H1 (cell line): ENCODE measurements at regions not wholly inside any gene's neighbourhood (a gene's known extent, or its start where the extent isn't known, plus 50 kb on each side); places are given as distances from the start of the nearest gene placed in this dataset.

ENCODE experiments used
- CHD2 ChIP-seq: IDR thresholded peaks from 2 replicates; pipeline ENCODE4 v1.6.1; 2012; ENCODE audit warnings: low read length, improper control_type of control experiment
- CHD7 ChIP-seq: fragments of 300-600 bp; sonication (generic); IDR thresholded peaks from 2 replicates; pipeline ENCODE4 v1.7.1; 2012; ENCODE audit warnings: low read length, moderate library complexity, mild to moderate bottlenecking, inconsistent platforms; ENCODE audit not compliant: insufficient replicate concordance
- EP300 ChIP-seq, 2 experiments: IDR thresholded peaks; 1 replicate in 1 of 2; 2 replicates in 1 of 2; pipeline ENCODE4 v1.6.1; 2011 to 2012; ENCODE audit warnings: low read depth in 2 of 2, low read length in 2 of 2, mild to moderate bottlenecking in 2 of 2, borderline replicate concordance in 1 of 2, inconsistent platforms in 1 of 2, moderate library complexity in 1 of 2
- EZH2 ChIP-seq: fragments of 200-600 bp; sonication (generic); IDR thresholded peaks from 2 replicates; pipeline ENCODE4 v1.7.1; 2012; ENCODE audit warnings: low read depth, mild to moderate bottlenecking, moderate library complexity, low read length, inconsistent platforms; ENCODE audit not compliant: severe bottlenecking
- GABPA ChIP-seq: IDR thresholded peaks from 2 replicates; pipeline ENCODE4 v1.6.1; 2011; ENCODE audit warnings: mild to moderate bottlenecking, low read length, moderate library complexity, borderline replicate concordance; ENCODE audit not compliant: insufficient read depth
- GTF2F1 ChIP-seq: IDR thresholded peaks from 2 replicates; pipeline ENCODE4 v1.6.1; 2012; ENCODE audit warnings: low read depth, low read length, improper control_type of control experiment, borderline replicate concordance
- SP1 ChIP-seq: IDR thresholded peaks from 2 replicates; pipeline ENCODE4 v1.6.1; 2011; ENCODE audit warnings: low read depth, low read length
- USF2 ChIP-seq: IDR thresholded peaks from 2 replicates; pipeline ENCODE4 v1.6.1; 2011; ENCODE audit warnings: low read length, improper control_type of control experiment
- ZNF274 ChIP-seq: IDR thresholded peaks from 2 replicates; pipeline ENCODE4 v1.7.0; 2012; ENCODE audit warnings: low read length, borderline replicate concordance; ENCODE audit errors: extremely low read depth

GRCh38 chr10:78332012-78332411, 298.3 kb downstream of the RPS24 start (continued):
- TF ChIP-seq CHD7 (no peak), SP1 (no peak), EP300 (IDR thresholded peaks at IDR 0.05; ENCODE audit: borderline replicate concordance in 1 of 2, low read depth in 2 of 2, low read length in 2 of 2) (no peak), GTF2F1 (no peak), CHD2 (no peak), GABPA (no peak), EZH2 (no peak), ZNF274 (no peak), USF2 (no peak)
